HEK293T (cell line): ENCODE measurements at regions not wholly inside any gene's neighbourhood (a gene's known extent, or its start where the extent isn't known, plus 50 kb on each side); places are given as distances from the start of the nearest gene placed in this dataset.

Experiments
- BHLHE40 ChIP-seq: fragments of 450-650 bp; IDR thresholded peaks from 2 replicates; pipeline ENCODE4 v1.6.1; 2016; ENCODE audit warnings: mild to moderate bottlenecking, moderate library complexity, borderline replicate concordance
- ELF4 ChIP-seq: fragments of 450-650 bp; IDR thresholded peaks from 2 replicates; pipeline ENCODE4 v1.6.1; 2017; ENCODE audit warnings: antibody characterized with exemption
- FOXA1 ChIP-seq: fragments of 450-650 bp; IDR thresholded peaks from 2 replicates; pipeline ENCODE4 v1.6.1; 2016; ENCODE audit warnings: mild to moderate bottlenecking
- FOXM1 ChIP-seq: fragments of 450-650 bp; IDR thresholded peaks from 2 replicates; pipeline ENCODE4 v1.6.1; 2017; ENCODE audit warnings: mild to moderate bottlenecking, borderline replicate concordance
- HDGF ChIP-seq: fragments of 450-650 bp; IDR thresholded peaks from 2 replicates; pipeline ENCODE4 v1.6.1; 2017; ENCODE audit warnings: antibody characterized with exemption, borderline replicate concordance
- NFRKB ChIP-seq: fragments of 450-650 bp; IDR thresholded peaks from 2 replicates; pipeline ENCODE4 v1.6.1; 2016; ENCODE audit warnings: mild to moderate bottlenecking, moderate library complexity
- SP1 ChIP-seq: fragments of 450-650 bp; IDR thresholded peaks from 2 replicates; pipeline ENCODE4 v1.6.1; 2017
- SUZ12 ChIP-seq: fragments of 450-650 bp; IDR thresholded peaks from 2 replicates; pipeline ENCODE4 v1.6.1; 2016; ENCODE audit warnings: mild to moderate bottlenecking
- TARDBP ChIP-seq: fragments of 450-650 bp; IDR thresholded peaks from 2 replicates; pipeline ENCODE4 v1.6.1; 2016
- ZNF384 ChIP-seq: fragments of 450-650 bp; IDR thresholded peaks from 2 replicates; pipeline ENCODE4 v1.6.1; 2016

DNA sequence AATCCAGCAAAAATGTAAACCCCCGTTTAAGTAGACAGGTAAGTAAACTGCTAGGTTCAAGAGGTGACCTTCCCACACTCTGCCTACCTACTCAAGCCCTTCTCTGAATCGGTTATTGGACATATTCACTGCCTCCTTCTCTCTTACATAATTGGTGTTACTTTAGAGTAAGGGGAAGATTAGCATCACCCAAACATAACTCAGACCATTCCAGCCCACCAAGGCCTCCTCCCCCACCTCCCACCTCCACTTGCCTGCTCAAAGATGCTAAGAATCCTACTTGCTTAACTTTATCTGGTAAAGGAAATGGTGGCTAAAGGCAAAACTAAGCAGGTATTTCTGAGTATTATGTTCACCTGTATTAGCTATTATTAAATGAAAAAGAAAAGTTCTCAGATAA, 55.0 kb upstream of the DTNA start:
- TF ChIP-seq HDGF: no peak
- no peak for TF ChIP-seq SP1
- no peak for TF ChIP-seq FOXA1
- TF ChIP-seq NFRKB: no peak
- no peak for TF ChIP-seq ZNF384
- TF ChIP-seq ELF4: no peak
- no peak for TF ChIP-seq BHLHE40
- no peak for TF ChIP-seq FOXM1
- TF ChIP-seq TARDBP: no peak
- TF ChIP-seq SUZ12: no peak
